ENCODE measurements at regions not wholly inside any gene's neighbourhood (a gene's known extent, or its start where the extent isn't known, plus 50 kb on each side); places are given as distances from the start of the nearest gene placed in this dataset.

DNA sequence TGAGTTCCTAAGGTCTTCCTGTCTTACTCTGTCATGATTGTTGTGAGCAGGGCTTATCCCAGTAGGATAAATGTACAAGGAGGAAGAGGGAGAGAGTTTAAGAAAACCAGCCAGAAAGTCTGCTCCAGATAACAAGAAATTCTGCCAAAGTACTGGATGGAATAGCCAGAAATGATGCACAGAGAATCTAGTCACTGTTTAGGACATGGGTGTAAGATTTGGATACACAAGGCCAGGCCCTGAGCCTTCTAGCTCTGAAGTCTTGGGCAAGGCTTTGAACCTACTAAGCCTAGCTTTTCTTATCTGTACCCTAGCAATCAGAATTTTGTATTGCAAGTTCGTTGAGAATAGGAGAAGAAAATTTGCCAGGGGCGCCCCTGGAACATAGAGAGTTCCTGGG, 180.4 kb upstream of the ROPN1 start:
- no peak for DNase-seq
- Mint-ChIP-seq H3K4me1 (no peaks in the 10 kb centered on the region), H3K27me3 (no peaks in the 10 kb centered on the region), H3K4me3 (no peak overlapping the region), H3K36me3 (no peaks in the 10 kb centered on the region), H3K9me3 (no peaks in the 10 kb centered on the region), H3K27ac (no peak overlapping the region)

DNA sequence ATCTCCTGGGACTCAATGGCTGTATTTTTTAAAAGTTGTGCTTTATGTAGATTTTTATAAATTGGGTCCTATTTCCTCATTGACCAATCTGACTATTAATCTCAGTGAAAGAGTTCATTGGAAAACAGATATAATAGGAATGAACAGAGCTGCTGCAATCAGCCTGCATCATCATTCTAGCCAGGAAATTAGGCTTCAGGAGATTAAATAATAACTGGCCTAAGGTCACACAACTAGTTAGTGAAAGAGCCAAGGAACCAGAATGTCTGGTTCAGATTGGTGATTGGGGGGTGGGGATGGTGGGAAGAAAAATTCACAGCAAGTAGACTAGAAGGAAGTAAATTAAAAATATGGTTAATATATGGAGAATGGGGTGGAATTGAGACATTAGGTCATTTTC, 180.9 kb upstream of the ROPN1 start:
- H3K9me3 Mint-ChIP-seq = no peaks in the 10 kb centered on the region
- H3K36me3 Mint-ChIP-seq = no peaks in the 10 kb centered on the region
- H3K4me1 Mint-ChIP-seq = no peaks in the 10 kb centered on the region
- DNase-seq = no peak
- H3K27ac Mint-ChIP-seq = no peak overlapping the region
- H3K4me3 Mint-ChIP-seq = no peak overlapping the region
- no peaks in the 10 kb centered on the region for H3K27me3 Mint-ChIP-seq

DNA sequence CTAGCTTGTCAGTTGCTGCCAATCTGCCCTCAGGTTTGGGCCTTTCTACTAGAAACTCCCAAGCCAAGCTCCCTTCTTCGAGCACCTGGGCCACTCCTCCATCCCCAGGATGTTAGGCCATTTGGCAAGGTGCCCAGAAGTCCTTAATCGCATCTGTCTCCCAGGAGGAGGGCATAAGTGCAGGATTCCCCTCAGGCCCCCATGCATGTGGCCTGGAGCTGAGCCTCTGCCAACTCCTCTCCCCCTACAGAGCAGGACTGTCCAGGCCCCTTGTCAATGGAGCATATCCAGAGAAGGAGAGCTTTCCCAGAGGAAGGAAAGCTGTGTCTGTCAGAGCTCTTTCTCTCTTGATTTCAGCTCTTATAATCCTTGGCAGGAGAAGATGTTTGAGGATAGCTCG, 182.6 kb upstream of the ROPN1 start:
- Mint-ChIP-seq H3K9me3 (no peaks in the 10 kb centered on the region), H3K36me3 (no peaks in the 10 kb centered on the region), H3K27me3 (no peaks in the 10 kb centered on the region), H3K27ac (no peak overlapping the region), H3K4me3 (no peak overlapping the region), H3K4me1 (no peaks in the 10 kb centered on the region)
- no peak for DNase-seq

DNA sequence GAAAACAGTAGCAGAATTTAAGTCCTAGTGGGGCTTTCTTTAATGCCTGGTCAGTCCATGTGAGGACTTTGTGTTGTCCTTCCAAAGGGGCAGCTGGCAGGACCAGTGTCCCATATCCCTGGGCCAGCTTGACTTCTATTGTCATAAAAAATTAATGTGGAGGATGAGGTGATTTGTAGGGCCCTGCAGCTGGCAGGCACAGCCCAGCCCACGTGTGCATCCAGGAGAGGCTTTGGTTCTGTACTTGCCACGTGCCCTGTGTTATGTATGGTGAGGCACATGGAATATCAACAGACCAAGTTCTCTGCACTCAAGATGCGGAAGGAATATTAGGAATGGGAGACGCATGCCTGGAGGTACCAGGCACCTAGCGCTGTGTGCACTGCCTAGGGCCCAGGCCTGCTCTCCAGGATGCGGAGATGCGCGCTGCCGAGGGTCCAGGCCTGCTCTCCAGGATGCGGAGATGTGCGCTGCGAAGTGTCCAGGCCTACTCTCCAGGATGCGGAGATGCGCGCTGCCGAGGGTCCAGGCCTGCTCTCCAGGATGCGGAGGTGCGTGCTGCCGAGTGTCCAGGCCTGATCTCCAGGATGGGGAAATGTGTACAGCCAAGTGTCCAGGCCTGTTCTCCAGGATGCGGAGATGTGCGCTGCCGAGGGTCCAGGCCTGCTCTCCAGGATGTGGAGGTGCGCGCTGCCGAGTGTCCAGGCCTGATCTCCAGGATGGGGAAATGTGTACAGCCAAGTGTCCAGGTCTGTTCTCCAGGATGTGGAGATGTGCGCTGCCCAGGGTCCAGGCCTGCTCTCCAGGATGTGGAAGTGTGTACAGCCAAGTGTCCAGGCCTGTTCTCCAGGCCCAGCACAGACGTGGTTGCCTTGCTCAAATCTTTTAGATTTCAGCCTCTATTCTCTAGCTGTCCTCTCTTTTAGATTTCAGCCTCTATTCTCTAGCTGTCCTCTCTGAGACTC, 183.3 kb upstream of the ROPN1 start:
- no peaks in the 10 kb centered on the region for H3K9me3 Mint-ChIP-seq
- no peaks in the 10 kb centered on the region for H3K36me3 Mint-ChIP-seq
- H3K27ac Mint-ChIP-seq = no peak overlapping the region
- no peaks in the 10 kb centered on the region for H3K27me3 Mint-ChIP-seq
- no peak overlapping the region for H3K4me3 Mint-ChIP-seq
- no peaks in the 10 kb centered on the region for H3K4me1 Mint-ChIP-seq
- no peak for DNase-seq

DNA sequence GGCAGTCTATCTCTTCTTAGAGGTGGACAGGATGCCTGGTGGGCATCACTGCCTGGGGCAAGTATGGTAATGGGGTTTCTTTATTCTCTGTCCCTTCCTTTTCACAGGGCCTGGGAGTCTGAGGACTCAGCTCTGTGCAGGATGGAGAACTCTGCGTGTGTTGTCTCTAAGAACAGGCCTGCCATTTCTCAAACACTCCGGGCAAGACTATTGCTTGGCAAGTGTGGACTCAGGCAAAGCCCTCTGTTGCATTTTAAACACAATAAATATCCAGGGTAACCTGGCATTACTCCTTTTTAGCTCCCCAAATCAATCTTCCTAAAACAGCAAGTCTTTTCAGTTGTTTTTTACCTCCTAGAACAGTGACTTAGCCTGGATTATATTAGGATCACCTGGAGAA, 185.1 kb upstream of the ROPN1 start:
- Mint-ChIP-seq H3K36me3 (no peaks in the 10 kb centered on the region), H3K4me3 (no peak overlapping the region), H3K27ac (no peak overlapping the region), H3K9me3 (no peaks in the 10 kb centered on the region), H3K4me1 (no peaks in the 10 kb centered on the region), H3K27me3 (no peaks in the 10 kb centered on the region)
- DNase-seq = no peak

DNA sequence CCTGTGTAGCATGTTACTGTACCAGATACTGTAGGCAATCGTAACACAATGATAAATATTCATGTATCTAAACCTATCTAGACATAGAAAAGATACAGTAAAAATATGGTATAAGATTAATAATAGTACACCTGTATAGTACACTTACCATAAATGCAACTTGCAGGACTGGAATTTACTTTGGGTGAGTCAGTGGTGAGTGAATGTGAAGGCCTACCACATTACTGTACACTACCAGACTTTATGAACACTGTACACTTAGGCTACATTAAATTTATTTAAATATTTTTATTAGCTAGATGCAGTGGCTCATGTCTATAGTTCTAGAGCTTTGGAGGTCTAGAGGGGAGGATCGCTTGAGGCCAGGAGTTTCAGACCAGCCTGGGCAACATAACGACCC, 186.6 kb upstream of the ROPN1 start:
- Mint-ChIP-seq H3K27me3 (no peaks in the 10 kb centered on the region), H3K36me3 (no peaks in the 10 kb centered on the region), H3K27ac (no peak overlapping the region), H3K4me1 (no peaks in the 10 kb centered on the region), H3K9me3 (no peaks in the 10 kb centered on the region), H3K4me3 (no peak overlapping the region)
- no peak for DNase-seq

DNA sequence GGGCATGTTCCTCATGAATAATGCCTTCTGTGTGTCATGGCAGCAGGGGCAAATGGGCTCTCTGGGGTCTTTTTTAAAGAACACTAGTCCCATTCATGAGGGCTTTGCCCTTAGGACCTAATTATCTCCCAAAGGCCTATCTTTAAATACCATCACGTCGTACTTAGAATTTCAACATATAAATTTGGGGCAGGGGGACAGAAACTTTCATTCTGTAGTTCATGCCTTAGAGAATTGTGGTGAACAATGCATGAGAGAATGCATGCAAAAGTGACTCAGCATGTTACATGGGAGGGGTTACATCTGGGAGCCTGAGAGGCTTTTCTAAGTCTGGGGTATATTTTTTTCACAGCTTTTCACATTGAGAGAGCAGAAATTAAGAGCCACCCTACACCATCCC, 208.5 kb upstream of the ROPN1 start:
- Mint-ChIP-seq H3K4me3 (no peak overlapping the region), H3K4me1 (no peaks in the 10 kb centered on the region), H3K36me3 (no peaks in the 10 kb centered on the region), H3K27me3 (peaks cover 2% of the 10 kb centered on the region), H3K9me3 (no peaks in the 10 kb centered on the region), H3K27ac (no peak overlapping the region)
- no peak for DNase-seq

DNA sequence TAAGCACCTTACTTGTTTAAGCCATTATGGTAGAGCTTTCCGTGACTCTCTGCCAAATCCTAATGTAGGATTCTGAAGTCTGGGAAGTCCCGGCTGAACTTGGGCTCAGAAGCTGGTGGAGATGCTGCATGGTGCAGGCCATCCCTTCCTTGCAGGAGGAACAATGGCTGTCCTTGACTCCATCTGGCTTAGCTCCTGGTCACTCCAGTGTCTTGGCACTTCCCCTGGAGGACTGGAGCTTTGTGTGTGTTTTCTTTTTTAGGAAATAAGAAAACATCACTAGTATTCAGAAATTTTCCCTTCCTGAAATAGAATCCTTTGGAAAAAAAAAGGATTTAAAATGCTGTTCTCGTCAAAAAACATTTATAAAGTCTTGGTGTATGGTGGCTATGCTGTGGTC, 209.3 kb upstream of the ROPN1 start:
- no peaks in the 10 kb centered on the region for H3K36me3 Mint-ChIP-seq
- H3K4me3 Mint-ChIP-seq = no peak overlapping the region
- DNase-seq = no peak
- no peaks in the 10 kb centered on the region for H3K9me3 Mint-ChIP-seq
- no peak overlapping the region for H3K27ac Mint-ChIP-seq
- H3K27me3 Mint-ChIP-seq = peaks cover 3% of the 10 kb centered on the region
- no peaks in the 10 kb centered on the region for H3K4me1 Mint-ChIP-seq

DNA sequence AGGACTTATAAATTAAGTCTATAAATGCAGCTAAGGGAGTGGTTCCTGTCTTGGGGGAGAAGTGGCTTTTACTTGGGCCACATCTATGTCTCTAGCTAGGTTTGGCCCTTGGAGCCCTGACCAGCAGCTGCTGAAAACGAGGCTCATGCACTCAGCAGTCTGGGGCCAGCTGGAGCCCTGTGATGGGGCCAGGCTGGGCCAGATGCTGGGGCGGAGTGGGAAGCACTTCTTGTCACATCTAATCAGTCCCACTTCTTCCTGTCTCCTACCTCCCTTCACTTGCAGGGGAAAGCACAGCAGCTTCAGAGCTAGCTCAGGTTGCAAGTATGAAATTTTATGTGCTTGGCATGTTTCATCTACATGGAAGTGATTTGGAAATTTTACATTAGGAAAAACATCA, 209.9 kb upstream of the ROPN1 start:
- Mint-ChIP-seq H3K9me3 (no peaks in the 10 kb centered on the region), H3K4me1 (no peaks in the 10 kb centered on the region), H3K27me3 (peaks cover 5% of the 10 kb centered on the region), H3K27ac (no peak overlapping the region), H3K36me3 (no peaks in the 10 kb centered on the region), H3K4me3 (no peak overlapping the region)
- no peak for DNase-seq

DNA sequence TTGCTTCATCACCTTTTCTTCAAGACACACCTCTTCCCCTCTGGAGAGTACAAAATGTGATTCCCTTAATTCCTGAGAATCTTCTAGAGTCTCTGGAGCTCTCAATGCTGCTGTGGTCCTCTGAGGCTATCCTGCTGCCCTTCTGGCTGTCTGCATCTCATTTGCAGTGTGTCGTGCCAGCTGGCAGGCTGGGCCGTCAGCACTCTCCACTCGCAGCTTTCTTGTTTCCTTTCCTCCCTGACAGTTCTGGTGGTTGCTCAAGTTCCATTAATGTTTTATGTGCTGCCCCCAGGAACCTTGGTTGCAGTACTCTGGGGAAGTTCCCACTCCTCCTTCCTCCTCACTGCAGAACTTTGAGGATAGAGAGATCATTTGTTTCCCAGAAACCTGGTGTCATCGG, 210.8 kb upstream of the ROPN1 start:
- H3K27me3 Mint-ChIP-seq = peaks cover 7% of the 10 kb centered on the region

DNA sequence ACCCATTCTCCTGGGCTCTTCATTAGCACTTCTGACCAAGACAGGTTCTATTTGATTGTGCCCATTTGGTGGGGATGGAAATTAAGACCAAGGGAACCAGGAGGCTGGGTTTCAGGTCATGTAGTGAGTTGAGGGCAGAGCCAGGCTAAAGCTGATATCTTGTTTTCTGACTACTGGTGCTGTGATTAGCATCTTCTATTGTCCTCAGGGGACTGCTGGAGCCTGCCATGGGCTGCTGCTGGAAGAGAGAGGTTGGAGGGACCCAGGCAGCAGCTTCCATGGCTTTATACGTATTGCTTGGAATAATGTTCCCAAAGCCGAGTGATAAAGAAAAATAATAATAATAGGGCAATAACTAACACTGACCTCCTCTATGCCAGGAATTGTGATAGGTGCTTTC, 211.4 kb upstream of the ROPN1 start:
- Mint-ChIP-seq H3K4me3 (no peak overlapping the region), H3K4me1 (no peaks in the 10 kb centered on the region), H3K36me3 (no peaks in the 10 kb centered on the region), H3K27ac (no peak overlapping the region), H3K9me3 (no peaks in the 10 kb centered on the region), H3K27me3 (peaks cover 10% of the 10 kb centered on the region)
- DNase-seq = no peak

More for the DNA sequence above, 210.8 kb upstream of the ROPN1 start:
- Mint-ChIP-seq H3K9me3 (no peaks in the 10 kb centered on the region), H3K4me1 (no peaks in the 10 kb centered on the region), H3K36me3 (no peaks in the 10 kb centered on the region), H3K27ac (no peak overlapping the region), H3K4me3 (no peak overlapping the region)
- no peak for DNase-seq

DNA sequence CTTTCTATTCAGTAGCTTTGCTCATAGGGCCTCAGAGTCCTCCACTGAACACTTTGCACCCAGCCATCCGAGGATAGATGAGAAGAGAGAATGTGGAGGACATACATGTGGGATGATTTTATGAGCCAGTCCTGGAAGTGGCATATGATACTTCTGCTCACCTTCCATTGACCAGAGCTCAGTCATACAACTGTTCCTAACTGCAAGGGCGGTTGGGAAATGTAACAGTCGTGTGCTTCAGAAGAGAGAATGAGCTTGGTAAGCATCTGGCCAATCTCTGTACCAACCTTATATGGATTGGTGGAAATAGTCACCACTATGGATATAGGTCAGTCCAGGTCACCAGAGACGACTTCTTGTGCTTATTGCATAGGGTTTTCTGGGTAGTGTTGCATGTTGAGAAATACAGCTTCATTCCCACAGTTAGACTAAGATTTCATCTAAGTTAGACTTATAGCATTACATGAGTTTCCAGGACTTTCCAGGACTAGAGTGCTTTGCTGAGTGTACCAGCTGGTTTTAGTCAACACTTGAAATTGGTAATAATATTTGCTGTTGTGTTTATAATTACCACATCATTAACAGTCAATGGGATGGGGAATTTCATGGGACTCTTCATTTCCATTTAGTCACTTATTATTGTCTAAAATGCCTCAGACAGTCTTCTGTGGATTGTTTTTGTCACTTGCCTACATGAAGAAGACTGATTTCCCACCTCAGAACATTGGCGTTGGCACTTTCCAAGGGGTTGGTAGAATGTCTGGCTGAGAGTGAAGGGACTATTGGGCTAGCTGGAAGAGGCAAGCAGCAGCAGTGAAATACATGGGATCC, 214.5 kb upstream of the ROPN1 start:
- no peaks in the 10 kb centered on the region for H3K36me3 Mint-ChIP-seq
- H3K4me1 Mint-ChIP-seq = no peaks in the 10 kb centered on the region
- H3K9me3 Mint-ChIP-seq = no peaks in the 10 kb centered on the region
- H3K4me3 Mint-ChIP-seq = no peak overlapping the region
- no peak overlapping the region for H3K27ac Mint-ChIP-seq
- peaks cover 13% of the 10 kb centered on the region for H3K27me3 Mint-ChIP-seq
- DNase-seq = no peak

DNA sequence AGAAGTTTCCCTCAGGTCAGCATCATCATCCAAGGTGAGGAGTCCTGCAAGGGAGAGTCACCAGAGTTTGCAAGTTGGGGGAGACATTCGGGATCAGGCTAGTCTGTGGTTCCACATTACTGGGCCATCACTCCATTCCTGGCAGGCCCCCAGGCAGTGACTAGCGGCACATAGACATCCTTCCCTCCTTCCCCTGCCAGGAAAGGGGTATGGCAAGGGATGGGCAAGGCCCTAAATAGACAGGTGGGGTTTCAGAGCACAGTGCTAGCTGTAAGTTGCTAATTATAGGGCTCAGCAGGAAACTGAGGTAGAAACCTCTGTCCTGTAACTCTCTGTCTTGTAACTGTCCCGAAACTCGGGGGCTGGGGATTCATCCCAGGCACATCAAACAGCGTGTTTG, 215.2 kb upstream of the ROPN1 start:
- H3K4me1 Mint-ChIP-seq = no peaks in the 10 kb centered on the region
- H3K27ac Mint-ChIP-seq = no peak overlapping the region
- no peaks in the 10 kb centered on the region for H3K36me3 Mint-ChIP-seq
- H3K9me3 Mint-ChIP-seq = no peaks in the 10 kb centered on the region
- H3K4me3 Mint-ChIP-seq = no peak overlapping the region
- DNase-seq = no peak
- H3K27me3 Mint-ChIP-seq = peaks cover 14% of the 10 kb centered on the region

DNA sequence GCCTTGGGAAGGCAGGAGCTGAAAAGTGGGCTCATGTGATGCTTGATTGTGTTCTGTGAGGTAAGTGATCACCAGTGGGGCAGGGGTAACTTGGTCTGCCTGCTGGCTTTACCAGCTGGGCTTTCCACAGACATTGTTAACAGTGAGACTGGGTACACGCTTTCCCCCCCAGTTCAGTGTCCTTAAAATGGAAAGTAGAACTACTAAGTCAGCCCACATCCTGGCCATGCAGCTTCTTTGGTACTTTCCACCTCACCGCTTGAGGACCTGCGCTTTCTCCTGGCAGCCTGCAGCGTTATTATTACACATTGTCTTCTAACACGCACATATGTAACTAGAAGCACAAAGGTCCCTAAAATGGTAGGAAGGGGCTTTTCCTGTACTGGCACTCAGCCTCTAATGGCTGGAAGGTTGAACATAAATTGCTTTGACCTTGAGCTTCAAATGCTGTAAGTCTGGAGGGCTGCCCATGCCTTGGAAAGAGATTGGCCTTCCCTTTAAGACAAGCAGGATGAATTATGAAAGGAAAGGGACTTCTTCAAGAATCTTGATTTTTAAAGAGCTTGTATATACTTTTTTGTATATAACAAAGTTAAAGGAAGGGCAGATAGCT, 216.1 kb upstream of the ROPN1 start:
- Mint-ChIP-seq H3K27me3 (peaks cover 22% of the 10 kb centered on the region), H3K9me3 (no peaks in the 10 kb centered on the region), H3K4me3 (no peak overlapping the region), H3K4me1 (no peaks in the 10 kb centered on the region), H3K36me3 (no peaks in the 10 kb centered on the region), H3K27ac (no peak overlapping the region)
- DNase-seq = no peak

DNA sequence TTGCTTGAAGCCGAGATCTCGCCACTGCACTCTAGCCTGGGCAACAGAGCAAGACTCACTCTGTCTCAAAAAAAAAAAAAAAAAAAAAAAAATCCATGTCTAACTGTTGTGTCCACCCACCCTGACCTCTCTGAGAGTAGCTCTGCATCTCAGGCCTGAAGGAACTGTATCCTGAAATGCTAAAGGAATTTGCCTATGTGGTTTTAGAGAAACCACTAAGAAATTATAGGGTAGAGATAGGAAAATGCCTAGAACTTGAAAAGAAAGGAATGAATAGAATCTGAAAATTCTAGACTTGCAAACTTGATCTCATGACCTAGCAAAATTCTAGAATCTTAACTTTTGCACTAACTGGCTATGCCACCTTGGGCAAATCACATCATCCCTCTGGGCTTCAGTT, 217.5 kb upstream of the ROPN1 start:
- H3K36me3 Mint-ChIP-seq = no peaks in the 10 kb centered on the region
- no peaks in the 10 kb centered on the region for H3K9me3 Mint-ChIP-seq
- H3K27me3 Mint-ChIP-seq = peaks cover 24% of the 10 kb centered on the region
- H3K4me3 Mint-ChIP-seq = no peak overlapping the region
- no peaks in the 10 kb centered on the region for H3K4me1 Mint-ChIP-seq
- DNase-seq = no peak
- no peak overlapping the region for H3K27ac Mint-ChIP-seq
